ENCODE measurements at regions not wholly inside any gene's neighbourhood (a gene's known extent, or its start where the extent isn't known, plus 50 kb on each side); places are given as distances from the start of the nearest gene placed in this dataset.

DNA sequence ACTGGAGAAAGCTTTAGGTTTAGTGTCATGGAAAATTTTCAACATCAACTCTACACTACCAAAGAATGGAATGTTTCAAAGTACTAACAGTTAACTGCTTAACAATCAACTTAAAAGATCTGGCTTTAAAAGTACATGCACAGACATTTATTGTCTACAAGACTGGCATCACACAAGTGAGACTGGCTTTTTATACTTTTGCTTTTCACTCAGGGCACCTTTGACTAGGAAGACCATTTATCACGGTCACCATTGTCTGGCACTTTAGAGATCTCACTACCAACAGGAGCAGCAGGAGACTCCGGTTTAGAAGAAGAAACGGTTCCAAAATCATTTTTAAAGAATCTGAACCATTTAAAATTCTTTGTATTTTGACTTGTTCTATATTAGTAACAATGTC, 812.3 kb downstream of the ADGRL2 start:
- Histone ChIP-seq H3K27ac (no peak overlapping the region), H3K4me3 (no peak overlapping the region)

GRCh38 chr1:82606546-82606945, 805.8 kb downstream of the ADGRL2 start:
- no peak for DNase-seq (ENCODE audit: low read depth in 1 of 2, low spot score in 2 of 2)
- Histone ChIP-seq H3K4me1 (replicated peaks) (no peaks in the 10 kb centered on the region), H3K27ac (no peak overlapping the region), H3K27me3 (replicated peaks) (no peaks in the 10 kb centered on the region), H3K4me3 (no peak overlapping the region), H3K36me3 (no peaks in the 10 kb centered on the region), H3K9me3 (replicated peaks) (no peaks in the 10 kb centered on the region)

More for the DNA sequence above, 812.3 kb downstream of the ADGRL2 start:
- H3K36me3 ChIP-seq: no peaks in the 10 kb centered on the region
- no peak for DNase-seq (ENCODE audit: low read depth in 1 of 2, low spot score in 2 of 2)
- H3K4me1 ChIP-seq (replicated peaks): no peaks in the 10 kb centered on the region
- no peaks in the 10 kb centered on the region for H3K9me3 ChIP-seq (replicated peaks)
- no peaks in the 10 kb centered on the region for H3K27me3 ChIP-seq (replicated peaks)

GRCh38 chr1:82604524-82604923, 803.8 kb downstream of the ADGRL2 start:
- no peak for DNase-seq (ENCODE audit: low read depth in 1 of 2, low spot score in 2 of 2)
- Histone ChIP-seq H3K27me3 (replicated peaks) (no peaks in the 10 kb centered on the region), H3K4me3 (no peak overlapping the region), H3K4me1 (replicated peaks) (no peaks in the 10 kb centered on the region), H3K36me3 (no peaks in the 10 kb centered on the region), H3K27ac (no peak overlapping the region), H3K9me3 (replicated peaks) (no peaks in the 10 kb centered on the region)

GRCh38 chr1:82600314-82600713, 799.6 kb downstream of the ADGRL2 start:
- Histone ChIP-seq H3K27me3 (replicated peaks) (no peaks in the 10 kb centered on the region), H3K9me3 (replicated peaks) (no peaks in the 10 kb centered on the region), H3K27ac (no peak overlapping the region), H3K4me3 (no peak overlapping the region), H3K36me3 (no peaks in the 10 kb centered on the region), H3K4me1 (replicated peaks) (no peaks in the 10 kb centered on the region)
- DNase-seq (ENCODE audit: low read depth in 1 of 2, low spot score in 2 of 2): no peak

GRCh38 chr1:82598812-82599211, 798.1 kb downstream of the ADGRL2 start:
- Histone ChIP-seq H3K4me1 (replicated peaks) (no peaks in the 10 kb centered on the region), H3K27ac (no peak overlapping the region), H3K36me3 (no peaks in the 10 kb centered on the region), H3K4me3 (no peak overlapping the region), H3K27me3 (replicated peaks) (no peaks in the 10 kb centered on the region), H3K9me3 (replicated peaks) (no peaks in the 10 kb centered on the region)
- DNase-seq (ENCODE audit: low read depth in 1 of 2, low spot score in 2 of 2): no peak

- Histone ChIP-seq H3K9me3 (replicated peaks) (no peaks in the 10 kb centered on the region), H3K4me1 (replicated peaks) (no peaks in the 10 kb centered on the region), H3K27ac (no peak overlapping the region), H3K4me3 (no peak overlapping the region), H3K36me3 (no peaks in the 10 kb centered on the region), H3K27me3 (replicated peaks) (no peaks in the 10 kb centered on the region)
- no peak for DNase-seq (ENCODE audit: low read depth in 1 of 2, low spot score in 2 of 2)
Observed at GRCh38 chr1:82598337-82598736, 797.6 kb downstream of the ADGRL2 start.

DNA sequence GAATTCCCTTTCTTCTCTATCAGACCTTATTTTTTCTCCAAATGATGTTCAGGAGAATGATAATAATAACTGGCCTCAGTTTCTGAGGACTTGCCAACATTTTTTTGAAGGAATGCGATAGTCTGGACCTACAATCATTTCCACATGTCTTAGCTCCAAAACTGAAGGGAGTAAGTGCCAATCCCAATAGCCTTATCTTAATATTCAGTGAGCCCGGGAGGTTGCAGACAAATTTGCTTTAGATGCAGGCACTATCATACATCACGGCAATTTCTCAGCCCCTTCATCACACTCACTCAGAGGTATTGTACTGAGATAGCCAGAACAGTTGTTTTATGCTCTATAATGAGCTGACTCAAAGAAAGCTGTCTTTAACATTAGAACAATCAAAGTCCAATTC, 796.9 kb downstream of the ADGRL2 start:
- Histone ChIP-seq H3K9me3 (replicated peaks) (no peaks in the 10 kb centered on the region), H3K27me3 (replicated peaks) (no peaks in the 10 kb centered on the region), H3K36me3 (no peaks in the 10 kb centered on the region), H3K27ac (no peak overlapping the region), H3K4me1 (replicated peaks) (no peaks in the 10 kb centered on the region), H3K4me3 (no peak overlapping the region)
- DNase-seq (ENCODE audit: low read depth in 1 of 2, low spot score in 2 of 2): no peak

DNA sequence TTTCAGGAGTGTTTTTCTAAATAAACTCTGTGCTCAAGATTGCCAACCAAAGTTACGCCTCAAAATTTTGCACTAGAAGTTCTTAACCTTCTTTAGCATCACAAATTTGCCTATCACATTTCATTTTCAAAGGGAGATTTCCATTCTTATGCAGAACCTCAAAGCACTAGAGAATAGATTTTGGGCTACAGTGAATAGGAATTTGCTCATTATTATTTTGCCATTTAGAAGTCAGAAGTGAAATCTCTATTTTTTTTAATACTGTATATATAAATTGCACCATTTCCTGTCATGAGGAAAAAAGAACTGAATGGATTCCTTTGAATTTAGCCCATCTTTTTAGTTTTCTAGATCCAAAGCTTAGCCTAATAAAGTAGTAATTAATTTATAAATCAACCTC, 796.4 kb downstream of the ADGRL2 start:
- H3K4me1 ChIP-seq (replicated peaks): no peaks in the 10 kb centered on the region
- H3K27me3 ChIP-seq (replicated peaks): no peaks in the 10 kb centered on the region
- no peak overlapping the region for H3K4me3 ChIP-seq
- no peak overlapping the region for H3K27ac ChIP-seq
- H3K9me3 ChIP-seq (replicated peaks): no peaks in the 10 kb centered on the region
- H3K36me3 ChIP-seq: no peaks in the 10 kb centered on the region
- DNase-seq (ENCODE audit: low read depth in 1 of 2, low spot score in 2 of 2): no peak

- Histone ChIP-seq H3K27me3 (replicated peaks) (no peaks in the 10 kb centered on the region), H3K36me3 (no peaks in the 10 kb centered on the region), H3K9me3 (replicated peaks) (no peaks in the 10 kb centered on the region), H3K27ac (no peak overlapping the region), H3K4me3 (no peak overlapping the region), H3K4me1 (replicated peaks) (no peaks in the 10 kb centered on the region)
- no peak for DNase-seq (ENCODE audit: low read depth in 1 of 2, low spot score in 2 of 2)
Observed at GRCh38 chr1:82593561-82593960, 792.8 kb downstream of the ADGRL2 start.

GRCh38 chr1:82589588-82589987, 788.9 kb downstream of the ADGRL2 start:
- Histone ChIP-seq H3K4me1 (replicated peaks) (no peaks in the 10 kb centered on the region), H3K4me3 (no peak overlapping the region), H3K36me3 (no peaks in the 10 kb centered on the region), H3K27ac (no peak overlapping the region), H3K9me3 (replicated peaks) (no peaks in the 10 kb centered on the region), H3K27me3 (replicated peaks) (no peaks in the 10 kb centered on the region)
- no peak for DNase-seq (ENCODE audit: low read depth in 1 of 2, low spot score in 2 of 2)

- Histone ChIP-seq H3K36me3 (no peaks in the 10 kb centered on the region), H3K4me1 (replicated peaks) (no peaks in the 10 kb centered on the region), H3K27ac (no peak overlapping the region), H3K9me3 (replicated peaks) (no peaks in the 10 kb centered on the region), H3K4me3 (no peak overlapping the region), H3K27me3 (replicated peaks) (no peaks in the 10 kb centered on the region)
- no peak for DNase-seq (ENCODE audit: low read depth in 1 of 2, low spot score in 2 of 2)
Observed at GRCh38 chr1:82587371-82587770, 786.6 kb downstream of the ADGRL2 start.

GRCh38 chr1:82586473-82586872, 785.7 kb downstream of the ADGRL2 start:
- H3K9me3 ChIP-seq (replicated peaks): no peaks in the 10 kb centered on the region
- H3K4me1 ChIP-seq (replicated peaks): no peaks in the 10 kb centered on the region
- DNase-seq (ENCODE audit: low read depth in 1 of 2, low spot score in 2 of 2): no peak
- H3K27ac ChIP-seq: no peak overlapping the region
- no peaks in the 10 kb centered on the region for H3K27me3 ChIP-seq (replicated peaks)
- H3K4me3 ChIP-seq: no peak overlapping the region
- no peaks in the 10 kb centered on the region for H3K36me3 ChIP-seq

DNA sequence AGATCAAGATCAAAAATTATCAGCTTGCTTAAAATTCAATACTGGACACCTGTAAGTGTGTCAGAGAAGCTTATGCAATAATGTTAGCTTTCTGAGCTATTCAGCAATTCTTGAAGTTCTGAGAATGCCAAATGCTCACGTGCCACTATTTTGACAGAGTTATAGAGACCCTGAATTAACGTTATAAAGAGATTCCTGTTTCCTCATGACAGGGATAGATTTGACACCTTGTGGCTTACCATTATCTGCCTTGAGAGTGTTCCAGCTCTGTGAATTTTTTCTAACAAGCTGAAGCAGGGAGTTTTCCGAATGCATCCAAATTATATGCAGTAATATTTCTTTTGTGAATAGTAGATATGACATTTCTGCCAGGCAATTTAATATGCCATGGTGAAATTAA, 781.6 kb downstream of the ADGRL2 start:
- Histone ChIP-seq H3K4me1 (replicated peaks) (no peaks in the 10 kb centered on the region), H3K27ac (no peak overlapping the region), H3K4me3 (no peak overlapping the region), H3K36me3 (no peaks in the 10 kb centered on the region), H3K27me3 (replicated peaks) (no peaks in the 10 kb centered on the region), H3K9me3 (replicated peaks) (no peaks in the 10 kb centered on the region)
- DNase-seq (ENCODE audit: low read depth in 1 of 2, low spot score in 2 of 2): no peak

- Histone ChIP-seq H3K27ac (no peak overlapping the region), H3K4me3 (no peak overlapping the region), H3K36me3 (no peaks in the 10 kb centered on the region), H3K4me1 (replicated peaks) (no peaks in the 10 kb centered on the region), H3K9me3 (replicated peaks) (no peaks in the 10 kb centered on the region), H3K27me3 (replicated peaks) (no peaks in the 10 kb centered on the region)
- no peak for DNase-seq (ENCODE audit: low read depth in 1 of 2, low spot score in 2 of 2)
Observed at GRCh38 chr1:82578086-82578726, 777.5 kb downstream of the ADGRL2 start.

- Histone ChIP-seq H3K4me1 (replicated peaks) (no peaks in the 10 kb centered on the region), H3K27me3 (replicated peaks) (no peaks in the 10 kb centered on the region), H3K9me3 (replicated peaks) (no peaks in the 10 kb centered on the region), H3K27ac (no peak overlapping the region), H3K4me3 (no peak overlapping the region), H3K36me3 (no peaks in the 10 kb centered on the region)
- DNase-seq (ENCODE audit: low read depth in 1 of 2, low spot score in 2 of 2): no peak
Observed at GRCh38 chr1:82567348-82567747, 766.6 kb downstream of the ADGRL2 start.
